Stimulated activated CD4-positive, alpha-beta T cell treated with anti-CD3 and anti-CD28 coated beads, Interleukin-15, amount 100 ng/mL, for 1 hour (primary cell): ENCODE measurements at regions not wholly inside any gene's neighbourhood (a gene's known extent, or its start where the extent isn't known, plus 50 kb on each side); places are given as distances from the start of the nearest gene placed in this dataset.

Experiments used
- DNase-seq, 2 donors: peaks; one replicate each; pipeline ENCODE4 v3.0.0-alpha.2; 2020; ENCODE audit warnings: low read depth in 1 of 2, low spot score in 1 of 2

GRCh38 chr1:193662030-193662429, 475.6 kb upstream of the B3GALT2 start:
- DNase-seq = no peak

GRCh38 chr1:193661385-193661784, 475.0 kb upstream of the B3GALT2 start:
- DNase-seq = no peak

GRCh38 chr1:193660428-193660827, 474.0 kb upstream of the B3GALT2 start:
- DNase-seq = no peak

GRCh38 chr1:193658691-193659090, 472.3 kb upstream of the B3GALT2 start:
- DNase-seq = no peak

GRCh38 chr1:193658081-193658480, 471.7 kb upstream of the B3GALT2 start:
- DNase-seq = no peak

- DNase-seq = no peak
Observed at GRCh38 chr1:193657552-193657951, 471.1 kb upstream of the B3GALT2 start.

GRCh38 chr1:193656841-193657240, 470.4 kb upstream of the B3GALT2 start:
- no peak for DNase-seq

GRCh38 chr1:193654951-193655735, 468.7 kb upstream of the B3GALT2 start:
- no peak for DNase-seq

- no peak for DNase-seq
Observed at GRCh38 chr1:193649587-193649986, 463.2 kb upstream of the B3GALT2 start.

- no peak for DNase-seq
Observed at GRCh38 chr1:193634876-193635275, 448.5 kb upstream of the B3GALT2 start.

GRCh38 chr1:193634470-193634869, 448.1 kb upstream of the B3GALT2 start:
- no peak for DNase-seq

- DNase-seq = no peak
Observed at GRCh38 chr1:193633991-193634390, 447.6 kb upstream of the B3GALT2 start.

- no peak for DNase-seq
Observed at GRCh38 chr1:193633093-193633492, 446.7 kb upstream of the B3GALT2 start.

- DNase-seq = no peak
Observed at GRCh38 chr1:193631306-193631705, 444.9 kb upstream of the B3GALT2 start.

- no peak for DNase-seq
Observed at GRCh38 chr1:193629875-193630274, 443.5 kb upstream of the B3GALT2 start.

GRCh38 chr1:193626695-193627094, 440.3 kb upstream of the B3GALT2 start:
- no peak for DNase-seq

GRCh38 chr1:193625255-193625654, 438.8 kb upstream of the B3GALT2 start:
- no peak for DNase-seq

GRCh38 chr1:193619911-193620310, 433.5 kb upstream of the B3GALT2 start:
- DNase-seq = no peak

- DNase-seq = no peak
Observed at GRCh38 chr1:193614817-193615216, 428.4 kb upstream of the B3GALT2 start.

GRCh38 chr1:193614275-193614674, 427.9 kb upstream of the B3GALT2 start:
- no peak for DNase-seq

- DNase-seq = no peak
Observed at GRCh38 chr1:193613041-193613440, 426.6 kb upstream of the B3GALT2 start.

- DNase-seq = no peak
Observed at GRCh38 chr1:193609592-193609991, 423.2 kb upstream of the B3GALT2 start.

GRCh38 chr1:193607787-193608186, 421.4 kb upstream of the B3GALT2 start:
- DNase-seq = no peak
